HEK293 (cell line): ENCODE measurements at regions not wholly inside any gene's neighbourhood (a gene's known extent, or its start where the extent isn't known, plus 50 kb on each side); places are given as distances from the start of the nearest gene placed in this dataset.
"Not testable (repeated sequence)": the region's sequence is repeated elsewhere in the genome, so short reads cannot be mapped to it uniquely, and the experiment has no call there.

ENCODE experiments used
- CTCF ChIA-PET: fragments of 350-600 bp; formaldehyde crosslinking; extraction: SDS; loops from one replicate; lab custom pipeline; 2021; ENCODE audit warnings: antibody characterized with exemption; lab: Yijun Ruan, JAX
- POLR2A ChIA-PET: fragments of 300-600 bp; formaldehyde crosslinking; extraction: SDS; loops from one replicate; lab custom pipeline; 2020; ENCODE audit warnings: antibody characterized with exemption, inconsistent platforms; lab: Yijun Ruan, JAX
- H3K27ac ChIP-seq: fragments of 200-500 bp; sonication (Bioruptor generic); 2 replicates; pipeline ENCODE4 v1.5.1; 2014; ENCODE audit warnings: low read depth, low read length, control low read depth, inconsistent platforms; ENCODE audit errors: extremely low read depth
- H3K36me3 ChIP-seq, 2 experiments: fragments of 200-500 bp in 1 of 2; sonication (Bioruptor generic) in 1 of 2; 1 replicate in 1 of 2; 2 replicates in 1 of 2; pipeline ENCODE4 v1.5.1; 2014 to 2017; ENCODE audit warnings: inconsistent platforms in 2 of 2, low read length in 2 of 2; ENCODE audit not compliant: control insufficient read depth in 2 of 2, insufficient read depth in 1 of 2
- H3K4me1 ChIP-seq: fragments of 200-500 bp; sonication (Bioruptor generic); 2 replicates; pipeline ENCODE4 v1.5.1; 2014; ENCODE audit warnings: mild to moderate bottlenecking, low read length, inconsistent platforms; ENCODE audit not compliant: control insufficient read depth, insufficient read depth
- H3K4me3 ChIP-seq: 2 replicates; pipeline ENCODE4 v1.5.1; 2011; ENCODE audit warnings: low read depth, mild to moderate bottlenecking, control low read depth, low read length, moderate library complexity
- H3K9me3 ChIP-seq: fragments of 200-500 bp; sonication (Bioruptor generic); 2 replicates; pipeline ENCODE4 v1.5.1; 2014; ENCODE audit warnings: low read depth, low read length, inconsistent platforms; ENCODE audit not compliant: control insufficient read depth, insufficient read depth

DNA sequence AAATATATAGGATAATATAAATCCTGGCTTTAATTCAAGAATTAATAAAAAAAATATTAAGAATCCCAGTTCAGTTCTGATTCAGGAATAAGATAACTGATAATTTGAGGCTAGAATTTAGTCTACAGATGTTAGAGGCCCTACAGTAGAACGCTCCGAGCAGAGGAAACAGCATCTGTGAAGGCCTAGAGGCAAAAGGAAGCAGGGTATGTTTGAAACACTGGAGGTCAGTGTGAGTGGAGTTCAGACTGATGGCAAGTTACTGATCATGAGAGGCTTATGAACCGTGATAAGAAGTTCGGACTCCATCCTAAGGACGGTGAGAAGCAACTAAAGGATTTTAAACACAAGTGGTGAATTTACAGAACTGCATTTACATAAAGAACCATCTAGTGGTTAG, 79.3 kb upstream of the NOTCH2NLA start:
- H3K4me1 ChIP-seq, H3K27ac ChIP-seq, POLR2A ChIA-PET, H3K4me3 ChIP-seq, CTCF ChIA-PET, H3K36me3 ChIP-seq, H3K9me3 ChIP-seq: not testable (repeated sequence)

DNA sequence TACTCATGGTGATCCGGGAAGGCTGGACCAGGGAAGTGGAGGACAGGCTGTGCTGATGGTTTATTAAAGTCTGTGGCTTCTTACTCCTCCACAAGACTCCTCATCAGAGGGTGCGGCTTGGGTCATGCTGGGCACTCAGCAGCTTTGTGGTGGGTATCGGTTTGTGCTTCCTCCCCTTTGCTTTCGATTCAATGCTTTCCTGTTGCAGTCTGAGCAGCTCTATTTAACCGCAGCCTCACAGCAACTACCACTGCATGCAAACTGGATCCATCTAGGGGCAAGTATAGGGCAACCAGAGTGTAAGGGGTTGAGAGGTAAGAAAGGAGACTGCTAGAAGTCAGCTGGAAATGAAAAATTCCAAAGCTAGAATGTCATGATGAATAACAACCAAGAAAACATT, 78.8 kb upstream of the NOTCH2NLA start:
- H3K4me3 ChIP-seq, H3K4me1 ChIP-seq, H3K36me3 ChIP-seq, CTCF ChIA-PET, POLR2A ChIA-PET, H3K27ac ChIP-seq, H3K9me3 ChIP-seq: not testable (repeated sequence)

DNA sequence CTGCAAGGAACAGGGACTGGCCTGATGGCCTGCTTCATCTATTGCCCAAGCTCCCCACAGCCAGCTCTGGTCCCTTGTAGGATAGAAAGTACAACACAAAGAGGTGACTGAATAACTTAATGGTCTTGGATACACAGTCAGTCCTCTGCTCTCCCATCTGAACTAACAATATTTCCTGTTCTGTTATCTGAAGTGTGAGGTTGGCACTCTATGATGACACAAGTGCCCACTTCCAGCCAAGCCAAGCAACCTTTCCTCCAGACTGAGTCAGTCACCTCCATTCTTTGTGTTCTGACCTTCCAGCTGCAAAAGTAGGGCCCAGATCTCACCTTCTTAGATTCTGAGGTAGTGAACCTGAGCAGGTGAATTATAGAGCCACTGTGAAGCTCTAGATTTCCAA, 77.8 kb upstream of the NOTCH2NLA start:
- POLR2A ChIA-PET, result not testable (repeated sequence)

DNA sequence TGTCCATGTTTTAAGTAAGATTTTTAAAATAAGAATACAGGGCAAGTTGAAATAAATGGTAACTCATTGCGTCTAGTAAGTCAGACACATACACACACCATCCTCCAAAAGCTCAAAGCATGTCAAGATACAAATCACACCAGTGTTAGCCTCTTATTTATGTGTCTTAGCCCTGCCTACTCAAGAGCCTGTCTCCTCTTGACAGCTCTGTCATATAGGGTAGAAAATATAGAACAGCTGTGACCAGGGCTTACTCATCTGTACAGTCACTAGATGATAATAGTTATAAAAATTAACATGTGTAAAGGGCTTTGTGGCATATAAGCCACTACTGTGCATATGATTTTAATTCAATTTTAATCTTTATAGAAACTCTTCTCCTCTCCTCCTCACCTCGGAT, 76.6 kb upstream of the NOTCH2NLA start:
- CTCF ChIA-PET, POLR2A ChIA-PET, H3K4me1 ChIP-seq, H3K27ac ChIP-seq, H3K9me3 ChIP-seq, H3K36me3 ChIP-seq, H3K4me3 ChIP-seq: not testable (repeated sequence)

More for the DNA sequence above, 77.8 kb upstream of the NOTCH2NLA start:
- H3K4me1 ChIP-seq, H3K27ac ChIP-seq, H3K36me3 ChIP-seq, H3K4me3 ChIP-seq, H3K9me3 ChIP-seq, CTCF ChIA-PET: not testable (repeated sequence)

DNA sequence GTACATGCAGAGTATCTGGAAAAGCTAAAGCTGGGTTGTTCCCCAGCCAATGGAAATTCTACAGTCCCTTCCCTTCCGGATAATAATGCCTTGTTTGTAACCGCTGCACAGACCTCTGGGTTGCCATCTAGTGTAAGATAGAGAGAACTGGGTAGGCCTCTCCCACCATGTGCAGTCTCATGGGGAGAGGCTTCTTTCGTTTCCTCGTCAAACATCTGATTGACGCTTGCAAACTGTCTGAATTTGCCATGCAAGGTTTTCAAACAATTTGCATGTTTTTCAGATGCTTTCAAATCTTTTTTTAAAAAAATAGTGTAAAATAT, 69.7 kb upstream of the NOTCH2NLA start:
- H3K4me3 ChIP-seq, H3K36me3 ChIP-seq, H3K27ac ChIP-seq, H3K4me1 ChIP-seq, H3K9me3 ChIP-seq, POLR2A ChIA-PET, CTCF ChIA-PET: not testable (repeated sequence)

DNA sequence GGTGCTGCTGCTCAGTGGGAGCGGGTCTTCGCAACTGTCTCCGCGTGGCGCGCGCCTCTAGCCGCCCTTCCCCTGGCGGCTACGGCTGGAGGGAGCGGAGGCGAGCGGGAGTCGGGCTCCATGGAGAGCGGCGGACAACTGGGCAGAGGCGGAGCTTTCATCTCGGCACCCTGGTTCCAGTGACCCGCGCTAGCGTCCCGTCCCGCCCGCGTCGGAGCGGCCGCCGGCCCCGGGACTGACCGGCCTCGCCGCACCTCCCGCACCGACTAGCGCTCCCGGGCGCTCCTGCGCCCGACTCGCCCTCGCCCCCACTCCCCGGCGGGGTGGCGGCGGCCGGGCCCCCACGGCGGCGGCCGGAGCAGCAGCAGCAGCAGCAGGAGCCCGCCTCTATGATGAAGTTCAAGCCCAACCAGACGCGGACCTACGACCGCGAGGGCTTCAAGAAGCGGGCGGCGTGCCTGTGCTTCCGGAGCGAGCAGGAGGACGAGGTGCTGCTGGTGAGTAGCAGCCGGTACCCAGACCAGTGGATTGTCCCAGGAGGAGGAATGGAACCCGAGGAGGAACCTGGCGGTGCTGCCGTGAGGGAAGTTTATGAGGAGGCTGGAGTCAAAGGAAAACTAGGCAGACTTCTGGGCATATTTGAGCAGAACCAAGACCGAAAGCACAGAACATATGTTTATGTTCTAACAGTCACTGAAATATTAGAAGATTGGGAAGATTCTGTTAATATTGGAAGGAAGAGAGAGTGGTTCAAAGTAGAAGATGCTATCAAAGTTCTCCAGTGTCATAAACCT, 69.2 kb upstream of the NOTCH2NLA start:
- H3K9me3 ChIP-seq, H3K4me3 ChIP-seq, POLR2A ChIA-PET, H3K36me3 ChIP-seq, H3K4me1 ChIP-seq, CTCF ChIA-PET, H3K27ac ChIP-seq: not testable (repeated sequence)

DNA sequence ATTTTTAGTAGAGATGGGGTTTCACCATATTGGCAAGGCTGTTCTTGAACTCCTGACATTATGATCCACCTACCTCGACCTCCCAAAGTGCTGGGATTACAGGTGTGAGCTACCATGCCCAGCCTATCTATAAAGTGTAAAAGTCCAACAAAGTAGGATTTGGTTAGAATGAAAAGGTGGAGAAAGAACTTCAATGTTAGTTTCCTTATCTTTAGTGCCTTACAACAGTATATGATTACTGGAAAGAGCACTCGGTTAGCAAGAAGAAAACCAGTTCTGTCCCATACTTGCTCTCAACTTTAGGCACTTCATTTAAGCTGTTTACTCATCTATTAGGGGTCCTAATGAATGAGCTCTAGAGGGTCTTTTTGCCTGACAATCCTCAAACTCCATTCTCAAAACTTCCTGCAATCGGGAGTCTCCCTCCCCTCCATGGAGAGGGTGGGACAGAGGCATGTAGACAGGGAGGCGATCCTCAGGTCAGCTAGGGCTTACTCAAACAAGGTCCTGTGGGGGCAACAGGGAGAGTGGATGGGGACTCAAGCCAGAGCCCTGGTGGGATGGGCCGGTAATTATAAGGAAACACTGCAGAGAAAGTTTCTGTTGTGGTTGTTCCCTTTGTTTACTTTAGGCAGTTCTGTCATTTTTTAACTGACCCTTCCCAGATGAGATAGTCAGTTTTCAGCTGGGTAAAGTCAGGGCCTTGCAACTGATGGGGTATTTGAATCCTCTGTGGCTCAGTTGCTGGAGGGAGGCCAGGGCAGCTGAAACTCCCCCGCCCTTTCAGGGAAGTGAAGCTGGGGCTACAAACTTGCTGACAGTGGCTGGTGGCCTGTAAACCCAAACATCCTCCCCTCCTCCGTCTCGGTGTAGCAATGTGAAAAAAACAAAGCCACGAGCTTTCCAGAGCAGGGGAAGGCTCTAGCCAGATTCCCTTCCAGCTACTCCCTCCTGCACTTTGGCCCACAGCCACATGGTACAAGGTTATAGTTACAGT, 64.4 kb upstream of the NOTCH2NLA start:
- CTCF ChIA-PET, H3K4me1 ChIP-seq, H3K9me3 ChIP-seq, H3K36me3 ChIP-seq, H3K27ac ChIP-seq, H3K4me3 ChIP-seq, POLR2A ChIA-PET: not testable (repeated sequence)

DNA sequence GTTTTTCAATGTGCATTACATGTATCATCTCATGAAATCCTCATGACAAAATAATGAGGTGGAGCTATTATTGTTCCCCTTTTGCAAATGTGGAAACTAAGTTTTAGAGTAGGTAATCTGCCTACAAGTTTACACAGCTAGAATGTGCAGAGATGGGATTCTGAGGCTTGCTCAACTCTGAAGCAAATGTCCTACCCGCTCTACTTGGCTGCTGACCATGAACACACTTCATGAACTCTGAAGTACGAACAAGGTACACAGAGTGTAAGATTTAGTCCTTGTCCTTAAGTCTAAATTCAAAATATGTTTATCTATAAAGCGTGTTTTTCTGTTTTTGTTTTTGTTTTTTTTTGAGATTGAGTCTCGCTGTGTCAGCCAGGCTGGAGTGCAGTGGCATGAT, 63.6 kb upstream of the NOTCH2NLA start:
- H3K4me1 ChIP-seq, H3K9me3 ChIP-seq, POLR2A ChIA-PET, H3K27ac ChIP-seq, H3K36me3 ChIP-seq, CTCF ChIA-PET, H3K4me3 ChIP-seq: not testable (repeated sequence)

DNA sequence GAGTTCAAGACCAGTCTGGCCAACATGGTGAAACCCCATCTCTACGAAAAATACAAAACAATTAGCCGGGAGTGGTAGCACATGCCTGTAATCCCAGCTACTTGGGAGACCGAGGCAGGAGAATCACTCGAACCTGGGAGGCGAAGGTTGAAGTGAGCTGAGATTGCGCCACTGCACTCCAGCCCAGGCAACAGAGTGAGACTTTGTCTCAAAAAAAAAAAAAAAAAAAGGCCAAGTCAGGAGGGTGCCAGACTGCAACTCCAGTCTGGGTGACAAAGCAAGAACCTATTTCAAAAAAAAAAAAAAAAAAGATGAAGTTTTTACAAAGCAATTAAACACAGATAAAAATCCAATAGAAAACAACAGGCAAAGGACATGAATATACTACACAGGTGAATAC, 59.1 kb upstream of the NOTCH2NLA start:
- CTCF ChIA-PET, H3K36me3 ChIP-seq, H3K9me3 ChIP-seq, H3K4me3 ChIP-seq, H3K27ac ChIP-seq, H3K4me1 ChIP-seq, POLR2A ChIA-PET: not testable (repeated sequence)

DNA sequence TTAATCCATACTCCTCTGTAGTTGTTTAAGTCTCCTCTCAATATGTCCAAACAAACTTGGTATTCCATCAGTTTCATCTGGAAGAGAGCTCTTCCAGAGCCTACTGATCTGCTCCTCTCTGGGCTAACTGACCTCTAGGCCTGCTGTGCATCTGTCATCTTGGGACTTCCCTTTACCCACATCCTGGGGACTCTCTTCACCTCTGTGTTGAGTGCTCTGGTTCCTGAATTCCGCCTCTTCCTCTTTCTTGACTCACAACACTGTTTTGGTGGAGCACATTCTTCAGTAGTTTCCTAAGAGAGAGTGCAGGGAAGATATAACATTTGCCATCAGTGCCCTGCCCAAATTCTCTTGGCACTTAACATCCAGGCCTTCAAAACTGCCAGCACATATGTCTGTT, 55.9 kb upstream of the NOTCH2NLA start:
- CTCF ChIA-PET, H3K4me3 ChIP-seq, H3K9me3 ChIP-seq, POLR2A ChIA-PET, H3K27ac ChIP-seq, H3K4me1 ChIP-seq, H3K36me3 ChIP-seq: not testable (repeated sequence)

DNA sequence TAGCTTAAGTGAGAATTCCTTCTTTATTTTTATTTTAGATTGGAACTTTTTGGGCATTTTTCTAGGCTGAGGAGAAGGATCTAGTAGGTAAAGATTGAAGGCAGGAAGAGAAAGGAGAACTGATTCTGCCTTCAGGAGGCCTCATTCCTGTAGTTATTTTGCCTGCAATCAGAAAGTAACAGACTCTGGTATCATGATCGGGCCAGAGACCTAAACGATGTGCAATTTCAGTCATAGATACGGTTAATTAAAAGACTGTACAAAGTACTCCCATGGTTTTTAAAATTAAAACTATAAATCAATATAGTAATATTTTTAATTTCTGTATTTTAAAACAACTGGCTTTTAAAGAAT, 54.7 kb upstream of the NOTCH2NLA start:
- POLR2A ChIA-PET, result not testable (repeated sequence)

More for the DNA sequence above, 54.7 kb upstream of the NOTCH2NLA start:
- H3K4me3 ChIP-seq, H3K36me3 ChIP-seq, H3K27ac ChIP-seq, CTCF ChIA-PET, H3K4me1 ChIP-seq, H3K9me3 ChIP-seq: not testable (repeated sequence)
